ENCODE measurements at regions not wholly inside any gene's neighbourhood (a gene's known extent, or its start where the extent isn't known, plus 50 kb on each side); places are given as distances from the start of the nearest gene placed in this dataset.
"Not testable (repeated sequence)": the region's sequence is repeated elsewhere in the genome, so short reads cannot be mapped to it uniquely, and the experiment has no call there.

DNA sequence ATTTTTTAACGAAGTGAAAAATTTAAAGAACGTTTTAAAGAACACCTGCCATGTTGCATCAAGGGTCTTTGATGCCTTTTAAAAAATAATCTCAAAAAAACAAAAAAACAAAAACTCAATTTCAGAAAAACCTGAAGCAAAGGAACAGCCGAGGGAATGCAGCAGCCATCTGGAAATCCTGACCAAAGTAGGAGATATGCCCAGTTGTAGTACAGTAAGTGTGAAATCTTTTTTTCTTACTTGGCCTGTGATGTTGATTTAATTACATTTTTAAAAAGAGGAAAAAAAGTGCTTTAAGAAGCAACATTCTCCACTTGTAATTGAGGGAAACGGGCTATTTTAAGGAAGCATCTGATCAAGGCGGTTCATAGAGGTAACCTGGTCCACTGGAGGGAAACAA, 213.7 kb upstream of the GAP43 start:
- H4K20me1 ChIP-seq (ENCODE audit: control insufficient read depth, insufficient read depth, insufficient read length): no peaks in the 10 kb centered on the region

DNA sequence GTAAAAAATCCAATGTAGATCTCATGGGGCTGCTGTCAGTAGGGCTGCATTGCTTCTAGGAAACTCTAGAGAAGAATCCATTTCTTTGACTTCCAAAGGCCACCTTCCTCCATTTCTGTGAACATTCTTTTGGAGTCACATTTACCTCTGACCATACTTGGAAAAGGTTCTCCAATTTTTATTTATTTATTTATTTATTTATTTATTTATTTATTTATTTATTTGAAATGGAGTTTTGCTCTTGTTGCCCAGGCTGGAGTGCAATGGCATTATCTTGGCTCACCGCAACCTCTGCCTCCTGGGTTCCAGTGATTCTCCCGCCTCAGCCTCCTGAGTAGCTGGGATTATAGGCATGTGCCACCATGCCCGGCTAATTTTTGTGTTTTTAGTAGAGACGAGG, 208.7 kb upstream of the GAP43 start:
- not testable (repeated sequence) for H3K9ac ChIP-seq (ENCODE audit: extremely low read depth, insufficient read length, low read length); H4K91ac ChIP-seq (ENCODE audit: insufficient read length, low read depth, low read length); DNase-seq; H2BK15ac ChIP-seq (ENCODE audit: low read depth, low read length); H2AFZ ChIP-seq (ENCODE audit: low read length); H3T11ph ChIP-seq (ENCODE audit: low read length); H3K56ac ChIP-seq (ENCODE audit: insufficient read length, low read depth, low read length); H2BK12ac ChIP-seq (ENCODE audit: insufficient read length, low read depth, low read length); H3K36me3 Mint-ChIP-seq (ENCODE audit: insufficient read depth in 1 of 3, low read depth in 3 of 3); H2AK5ac ChIP-seq (ENCODE audit: insufficient read length, low read length); H3K27me3 ChIP-seq (ENCODE audit: insufficient read depth, low read length); H3K27ac ChIP-seq (ENCODE audit: insufficient read length, low read depth, low read length); H3K4ac ChIP-seq (ENCODE audit: low read depth, low read length); H2BK20ac ChIP-seq (ENCODE audit: low read depth, low read length, poor library complexity, severe bottlenecking); H3K23ac ChIP-seq (ENCODE audit: insufficient read length, low read depth, low read length); H3K23me2 ChIP-seq (ENCODE audit: insufficient read length, low read depth, low read length, poor library complexity, severe bottlenecking); H3K4me2 ChIP-seq (ENCODE audit: insufficient read depth, insufficient read length, low read length); H3K4me1 ChIP-seq (ENCODE audit: insufficient read depth, low read length); H2BK5ac ChIP-seq (ENCODE audit: insufficient read length, low read length); H3K9me3 Mint-ChIP-seq; H3K14ac ChIP-seq (ENCODE audit: insufficient read depth, low read length); H4K20me1 ChIP-seq (ENCODE audit: control insufficient read depth, insufficient read depth, insufficient read length); H3K27me3 Mint-ChIP-seq (ENCODE audit: low read depth); H3K27ac Mint-ChIP-seq; H3K79me2 ChIP-seq (ENCODE audit: insufficient read depth, low read length); H3K4me1 Mint-ChIP-seq; H4K5ac ChIP-seq (ENCODE audit: insufficient read length, low read depth, low read length); H2BK120ac ChIP-seq (ENCODE audit: low read depth, low read length, poor library complexity, severe bottlenecking); H3K79me1 ChIP-seq (ENCODE audit: insufficient read depth, low read depth, low read length, poor library complexity, severe bottlenecking); H3K9me3 ChIP-seq (ENCODE audit: control insufficient read depth, low read depth, low read length); H3K4me3 Mint-ChIP-seq; H3K18ac ChIP-seq (ENCODE audit: insufficient read length, low read depth, low read length); H4K8ac ChIP-seq (replicated peaks; ENCODE audit: insufficient read length, low read depth, low read length)
- WGBS (ENCODE audit: extremely low coverage, insufficient read length, low lambda C conversion rate): no CpG with 5 or more reads among the region's 4 CpGs

More for the DNA sequence above, 213.7 kb upstream of the GAP43 start:
- H3K27ac ChIP-seq (ENCODE audit: insufficient read length, low read depth, low read length): no peak overlapping the region
- no peak overlapping the region for H3K14ac ChIP-seq (ENCODE audit: insufficient read depth, low read length)
- no peak overlapping the region for H2BK120ac ChIP-seq (ENCODE audit: low read depth, low read length, poor library complexity, severe bottlenecking)
- no peak overlapping the region for H2BK5ac ChIP-seq (ENCODE audit: insufficient read length, low read length)
- no peak overlapping the region for H2BK15ac ChIP-seq (ENCODE audit: low read depth, low read length)
- no peak overlapping the region for H4K91ac ChIP-seq (ENCODE audit: insufficient read length, low read depth, low read length)
- H3K79me1 ChIP-seq (ENCODE audit: insufficient read depth, low read depth, low read length, poor library complexity, severe bottlenecking): no peaks in the 10 kb centered on the region
- no peaks in the 10 kb centered on the region for H3K79me2 ChIP-seq (ENCODE audit: insufficient read depth, low read length)
- no peak overlapping the region for H2AK5ac ChIP-seq (ENCODE audit: insufficient read length, low read length)
- Mint-ChIP-seq H3K36me3 (ENCODE audit: insufficient read depth in 1 of 3, low read depth in 3 of 3) (no peaks in the 10 kb centered on the region; a peak in 1 of 7 replicates), H3K4me1 (peaks cover 12 to 13% of the 10 kb centered on the region in 2 experiments), H3K27ac (no peak overlapping the region), H3K27me3 (ENCODE audit: low read depth) (no peaks in the 10 kb centered on the region), H3K9me3 (no peaks in the 10 kb centered on the region), H3K4me3 (no peak overlapping the region)
- H3K9me3 ChIP-seq (ENCODE audit: control insufficient read depth, low read depth, low read length): no peaks in the 10 kb centered on the region
- no peak overlapping the region for H3T11ph ChIP-seq (ENCODE audit: low read length)
- DNase-seq: no peak
- TF ChIP-seq, protein P1, sequence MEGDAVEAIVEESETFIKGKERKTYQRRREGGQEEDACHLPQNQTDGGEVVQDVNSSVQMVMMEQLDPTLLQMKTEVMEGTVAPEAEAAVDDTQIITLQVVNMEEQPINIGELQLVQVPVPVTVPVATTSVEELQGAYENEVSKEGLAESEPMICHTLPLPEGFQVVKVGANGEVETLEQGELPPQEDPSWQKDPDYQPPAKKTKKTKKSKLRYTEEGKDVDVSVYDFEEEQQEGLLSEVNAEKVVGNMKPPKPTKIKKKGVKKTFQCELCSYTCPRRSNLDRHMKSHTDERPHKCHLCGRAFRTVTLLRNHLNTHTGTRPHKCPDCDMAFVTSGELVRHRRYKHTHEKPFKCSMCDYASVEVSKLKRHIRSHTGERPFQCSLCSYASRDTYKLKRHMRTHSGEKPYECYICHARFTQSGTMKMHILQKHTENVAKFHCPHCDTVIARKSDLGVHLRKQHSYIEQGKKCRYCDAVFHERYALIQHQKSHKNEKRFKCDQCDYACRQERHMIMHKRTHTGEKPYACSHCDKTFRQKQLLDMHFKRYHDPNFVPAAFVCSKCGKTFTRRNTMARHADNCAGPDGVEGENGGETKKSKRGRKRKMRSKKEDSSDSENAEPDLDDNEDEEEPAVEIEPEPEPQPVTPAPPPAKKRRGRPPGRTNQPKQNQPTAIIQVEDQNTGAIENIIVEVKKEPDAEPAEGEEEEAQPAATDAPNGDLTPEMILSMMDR (conservative IDR thresholded peaks at IDR 0.05): no peak
- H3K23me2 ChIP-seq (ENCODE audit: insufficient read length, low read depth, low read length, poor library complexity, severe bottlenecking): no peaks in the 10 kb centered on the region
- no CpG with 5 or more reads among the region's 5 CpGs for WGBS (ENCODE audit: extremely low coverage, insufficient read length, low lambda C conversion rate)
- no peak overlapping the region for H3K18ac ChIP-seq (ENCODE audit: insufficient read length, low read depth, low read length)
- no peak overlapping the region for H3K4me2 ChIP-seq (ENCODE audit: insufficient read depth, insufficient read length, low read length)
- H3K9ac ChIP-seq (ENCODE audit: extremely low read depth, insufficient read length, low read length): no peak overlapping the region
- no peak overlapping the region for H4K5ac ChIP-seq (ENCODE audit: insufficient read length, low read depth, low read length)
- no peak overlapping the region for H2AFZ ChIP-seq (ENCODE audit: low read length)
- H4K8ac ChIP-seq (replicated peaks; ENCODE audit: insufficient read length, low read depth, low read length): no peak overlapping the region
- H3K56ac ChIP-seq (ENCODE audit: insufficient read length, low read depth, low read length): no peak overlapping the region
- no peak overlapping the region for H3K4ac ChIP-seq (ENCODE audit: low read depth, low read length)
- no peak overlapping the region for H3K23ac ChIP-seq (ENCODE audit: insufficient read length, low read depth, low read length)
- no peaks in the 10 kb centered on the region for H3K27me3 ChIP-seq (ENCODE audit: insufficient read depth, low read length)
- H2BK12ac ChIP-seq (ENCODE audit: insufficient read length, low read depth, low read length): no peak overlapping the region
- peaks cover 10% of the 10 kb centered on the region for H3K4me1 ChIP-seq (ENCODE audit: insufficient read depth, low read length)
- H2BK20ac ChIP-seq (ENCODE audit: low read depth, low read length, poor library complexity, severe bottlenecking): no peak overlapping the region

All from H9 (cell line).